Fibroblast of skin of abdomen (primary cell): ENCODE measurements at regions not wholly inside any gene's neighbourhood (a gene's known extent, or its start where the extent isn't known, plus 50 kb on each side); places are given as distances from the start of the nearest gene placed in this dataset.

ENCODE experiments used
- DNase-seq: peaks from one replicate; pipeline ENCODE4 v3.0.0-alpha.2; 2013

- peak; percentile 55 for DNase-seq
These were observed 125.7 kb upstream of the PHACTR1 start for GRCh38 chr6:12590901-12591300.

- peak; percentile 39 for DNase-seq
These were observed 123.9 kb upstream of the PHACTR1 start for GRCh38 chr6:12592634-12593033.

GRCh38 chr6:12593771-12594529 lies 122.6 kb upstream of the PHACTR1 start:
- DNase-seq = no peak

- no peak for DNase-seq
These were observed 122.1 kb upstream of the PHACTR1 start for GRCh38 chr6:12594530-12594893.

- peak; percentile 79 for DNase-seq
These were observed 121.3 kb upstream of the PHACTR1 start for GRCh38 chr6:12595161-12595811.

GRCh38 chr6:12596731-12597130 lies 119.8 kb upstream of the PHACTR1 start:
- DNase-seq = no peak

- DNase-seq = no peak
These were observed 117.6 kb upstream of the PHACTR1 start for GRCh38 chr6:12598919-12599318.

- DNase-seq = peak; percentile 80
These were observed 114.7 kb upstream of the PHACTR1 start for GRCh38 chr6:12601881-12602280.

GRCh38 chr6:12602342-12602741 lies 114.2 kb upstream of the PHACTR1 start:
- peak; percentile 27 for DNase-seq

- peak; percentile 76 for DNase-seq
These were observed 113.5 kb upstream of the PHACTR1 start for GRCh38 chr6:12602951-12603672.

GRCh38 chr6:12603673-12604049 lies 112.9 kb upstream of the PHACTR1 start:
- DNase-seq = no peak

- DNase-seq = peak; percentile 66
These were observed 110.7 kb upstream of the PHACTR1 start for GRCh38 chr6:12605888-12606345.

GRCh38 chr6:12606616-12607015 lies 110.0 kb upstream of the PHACTR1 start:
- DNase-seq = no peak

GRCh38 chr6:12608016-12608860 lies 108.3 kb upstream of the PHACTR1 start:
- DNase-seq = peak; percentile 42

- no peak for DNase-seq
These were observed 107.7 kb upstream of the PHACTR1 start for GRCh38 chr6:12608874-12609273.

GRCh38 chr6:12609751-12610150 lies 106.8 kb upstream of the PHACTR1 start:
- DNase-seq = no peak

- no peak for DNase-seq
These were observed 105.7 kb upstream of the PHACTR1 start for GRCh38 chr6:12610862-12611261.

GRCh38 chr6:12613811-12614210 lies 102.8 kb upstream of the PHACTR1 start:
- DNase-seq = no peak

GRCh38 chr6:12614456-12614855 lies 102.1 kb upstream of the PHACTR1 start:
- peak; percentile 48 for DNase-seq

GRCh38 chr6:12618296-12618695 lies 98.3 kb upstream of the PHACTR1 start:
- no peak for DNase-seq

- no peak for DNase-seq
These were observed 94.8 kb upstream of the PHACTR1 start for GRCh38 chr6:12621754-12622153.

- no peak for DNase-seq
These were observed 94.0 kb upstream of the PHACTR1 start for GRCh38 chr6:12622566-12622965.
